RWPE2 (cell line): ENCODE measurements at regions not wholly inside any gene's neighbourhood (a gene's known extent, or its start where the extent isn't known, plus 50 kb on each side); places are given as distances from the start of the nearest gene placed in this dataset.

ENCODE experiments used
- ATAC-seq: fragments of 200-7000 bp; cut with Tn5 transposase; 3 replicates; pipeline ENCODE4 v1.9.1; 2021; ENCODE audit warnings: low read depth
- DNase-seq: peaks from one replicate; pipeline ENCODE4 v3.0.0-alpha.2; 2020; ENCODE audit warnings: low spot score
- H3K27ac ChIP-seq: fragments of 450-650 bp; 2 replicates; pipeline ENCODE4 v1.5.1; 2017; ENCODE audit warnings: mild to moderate bottlenecking; ENCODE audit not compliant: poor library complexity, severe bottlenecking
- H3K27me3 ChIP-seq: fragments of 250-450 bp; sonication (Bioruptor Pico); 2 replicates; pipeline ENCODE4 v1.5.1; 2021; ENCODE audit warnings: mild to moderate bottlenecking, moderate library complexity; ENCODE audit not compliant: insufficient read depth, poor library complexity, severe bottlenecking
- H3K36me3 ChIP-seq: fragments of 250-450 bp; sonication (Bioruptor Pico); 2 replicates; pipeline ENCODE4 v1.5.1; 2020; ENCODE audit warnings: low read depth, mild to moderate bottlenecking, moderate library complexity
- H3K4me1 ChIP-seq: fragments of 250-450 bp; sonication (Bioruptor Pico); 2 replicates; pipeline ENCODE4 v1.5.1; 2021; ENCODE audit warnings: mild to moderate bottlenecking, moderate library complexity; ENCODE audit not compliant: insufficient read depth, poor library complexity, severe bottlenecking
- H3K4me3 ChIP-seq: fragments of 250-450 bp; sonication (Bioruptor Pico); 2 replicates; pipeline ENCODE4 v1.5.1; 2021; ENCODE audit warnings: mild to moderate bottlenecking, moderate library complexity; ENCODE audit not compliant: severe bottlenecking
- H3K9me3 ChIP-seq: fragments of 250-450 bp; sonication (Bioruptor Pico); 2 replicates; pipeline ENCODE4 v1.5.1; 2021; ENCODE audit warnings: mild to moderate bottlenecking, moderate library complexity; ENCODE audit not compliant: severe bottlenecking
- CTCF ChIP-seq: fragments of 450-650 bp; IDR thresholded peaks from one replicate; pipeline ENCODE4 v1.5.1; 2017; ENCODE audit warnings: mild to moderate bottlenecking, moderate library complexity; ENCODE audit not compliant: poor library complexity, severe bottlenecking

- ATAC-seq = 0 out of 3 replicates have a peak, but pooled peaks have one; percentile 35
- H3K9me3 ChIP-seq = no peaks in the 10 kb centered on the region
- DNase-seq = no peak
Observed at GRCh38 chr6:95923518-95923917, 92.3 kb upstream of the FUT9 start.

DNA sequence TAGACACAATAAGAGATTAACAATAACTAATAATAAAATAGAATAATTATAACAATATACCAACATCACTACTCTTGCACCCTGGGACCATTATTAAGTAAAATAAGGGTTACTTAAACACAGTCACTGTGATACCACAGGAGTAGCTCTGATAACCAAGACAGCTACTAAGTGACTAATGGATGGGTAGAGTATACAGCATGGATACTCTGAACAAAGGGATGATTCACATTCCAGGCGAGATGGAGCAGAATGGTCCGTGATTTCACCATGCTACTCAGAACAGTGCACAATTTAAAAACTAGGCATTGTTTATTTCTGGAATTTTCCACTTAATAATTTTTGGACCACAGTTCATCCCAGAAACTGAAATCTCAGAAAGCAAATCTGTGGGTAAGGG is 80.0 kb upstream of the FUT9 start:
- H3K27ac ChIP-seq = no peak overlapping the region

More at GRCh38 chr6:95923518-95923917, 92.3 kb upstream of the FUT9 start:
- H3K4me1 ChIP-seq = no peaks in the 10 kb centered on the region
- peak; percentile 42 for TF ChIP-seq CTCF
- no peak overlapping the region for H3K27ac ChIP-seq
- no peak overlapping the region for H3K4me3 ChIP-seq
- no peaks in the 10 kb centered on the region for H3K36me3 ChIP-seq
- peaks cover 3% of the 10 kb centered on the region for H3K27me3 ChIP-seq

GRCh38 chr6:95946906-95947305 is 68.9 kb upstream of the FUT9 start:
- no peaks in the 10 kb centered on the region for H3K36me3 ChIP-seq
- no peaks in the 10 kb centered on the region for H3K4me1 ChIP-seq
- no peaks in the 10 kb centered on the region for H3K27me3 ChIP-seq
- no peak overlapping the region for H3K4me3 ChIP-seq
- H3K27ac ChIP-seq = no peak overlapping the region
- no peak for DNase-seq
- no peak for TF ChIP-seq CTCF
- no peak for ATAC-seq
- H3K9me3 ChIP-seq = no peaks in the 10 kb centered on the region

More for the DNA sequence above, 80.0 kb upstream of the FUT9 start:
- H3K36me3 ChIP-seq = no peaks in the 10 kb centered on the region
- no peaks in the 10 kb centered on the region for H3K9me3 ChIP-seq
- no peak overlapping the region for H3K4me3 ChIP-seq
- no peak for TF ChIP-seq CTCF
- peak; percentile 72; the same call in 2 of the 3 replicates for ATAC-seq
- no peaks in the 10 kb centered on the region for H3K4me1 ChIP-seq
- no peak for DNase-seq
- H3K27me3 ChIP-seq = no peaks in the 10 kb centered on the region

GRCh38 chr6:95948324-95948723 is 67.5 kb upstream of the FUT9 start:
- H3K27me3 ChIP-seq = no peaks in the 10 kb centered on the region
- no peak for ATAC-seq
- TF ChIP-seq CTCF = no peak

DNA sequence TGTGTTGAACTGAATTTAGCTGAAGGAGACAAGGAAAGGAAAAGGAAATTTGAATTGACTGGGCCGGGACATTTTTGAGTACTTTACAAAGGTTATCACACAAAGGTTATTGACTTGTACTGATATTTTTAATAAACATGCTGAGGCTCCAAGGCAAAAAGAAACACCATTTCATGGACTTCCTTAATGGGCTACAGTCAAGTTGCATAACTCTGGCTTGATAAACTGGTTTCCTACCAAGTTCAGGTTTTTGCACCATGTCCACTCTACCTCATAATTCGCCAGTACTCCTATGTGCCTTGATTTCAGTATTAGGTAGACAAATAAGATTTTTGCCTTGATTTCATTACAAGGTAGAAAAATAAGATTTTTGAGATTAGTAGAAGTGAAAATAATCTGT is 65.8 kb upstream of the FUT9 start:
- Histone ChIP-seq H3K4me1 (no peaks in the 10 kb centered on the region), H3K27ac (no peak overlapping the region), H3K36me3 (no peaks in the 10 kb centered on the region), H3K27me3 (no peaks in the 10 kb centered on the region), H3K4me3 (no peak overlapping the region), H3K9me3 (no peaks in the 10 kb centered on the region)
- DNase-seq (no peak), ATAC-seq (no peak)
- no peak for TF ChIP-seq CTCF

More at GRCh38 chr6:95948324-95948723, 67.5 kb upstream of the FUT9 start:
- no peaks in the 10 kb centered on the region for H3K9me3 ChIP-seq
- DNase-seq = no peak
- no peaks in the 10 kb centered on the region for H3K4me1 ChIP-seq
- H3K4me3 ChIP-seq = no peak overlapping the region
- no peak overlapping the region for H3K27ac ChIP-seq
- H3K36me3 ChIP-seq = no peaks in the 10 kb centered on the region
